Keratinocyte (primary cell): ENCODE measurements at regions not wholly inside any gene's neighbourhood (a gene's known extent, or its start where the extent isn't known, plus 50 kb on each side); places are given as distances from the start of the nearest gene placed in this dataset.

Source experiments
- DNase-seq: peaks from one replicate; pipeline ENCODE4 v3.0.0-alpha.2; 2011; ENCODE audit warnings: low read depth, missing footprints, low spot score
- FAIRE-seq: peaks from 2 replicates; lab custom pipeline; 2011; peaks lifted over from hg19 to GRCh38; lab: Jason Lieb, UNC
- H2AFZ ChIP-seq: 2 replicates; pipeline ENCODE4 v1.6.0; 2012; ENCODE audit warnings: low read length, control low read depth, inconsistent platforms; ENCODE audit not compliant: control insufficient read depth
- H3K27ac ChIP-seq: 2 replicates; pipeline ENCODE4 v1.5.1; 2011; ENCODE audit warnings: low read length; ENCODE audit not compliant: control insufficient read depth, insufficient read depth
- H3K27me3 ChIP-seq: 3 replicates; pipeline ENCODE4 v1.6.0; 2011; ENCODE audit warnings: low read length; ENCODE audit not compliant: control insufficient read depth, insufficient read depth; ENCODE audit errors: extremely low read depth
- H3K36me3 ChIP-seq, 2 experiments: 2 replicates in 1 of 2; 3 replicates in 1 of 2; pipeline ENCODE4 v1.5.1; 2011; ENCODE audit warnings: low read length in 2 of 2, mild to moderate bottlenecking in 1 of 2; ENCODE audit not compliant: control insufficient read depth in 2 of 2, insufficient read depth in 2 of 2; ENCODE audit errors: extremely low read depth in 1 of 2
- H3K4me1 ChIP-seq: 3 replicates; pipeline ENCODE4 v1.5.1; 2011; ENCODE audit warnings: low read length; ENCODE audit not compliant: control insufficient read depth, insufficient read depth; ENCODE audit errors: extremely low read depth
- H3K4me2 ChIP-seq: 3 replicates; pipeline ENCODE4 v1.6.0; 2011; ENCODE audit warnings: low read depth, low read length; ENCODE audit not compliant: control insufficient read depth, insufficient read depth; ENCODE audit errors: extremely low read depth
- H3K4me3 ChIP-seq, 3 experiments: fragments of 200-600 bp in 1 of 3; sonication (generic) in 1 of 3; 2 replicates in 2 of 3; 3 replicates in 1 of 3; pipeline ENCODE4 v1.5.1; 2011 to 2016; ENCODE audit warnings: low read length in 3 of 3, mild to moderate bottlenecking in 3 of 3, control low read depth in 2 of 3, inconsistent platforms in 1 of 3, low read depth in 1 of 3, mixed read lengths in 1 of 3, mixed run types in 1 of 3, moderate library complexity in 1 of 3; ENCODE audit not compliant: control insufficient read depth in 2 of 3, insufficient read depth in 2 of 3; ENCODE audit errors: extremely low read depth in 1 of 3
- H3K79me2 ChIP-seq: 2 replicates; pipeline ENCODE4 v1.6.0; 2012; ENCODE audit warnings: low read length; ENCODE audit not compliant: control insufficient read depth, insufficient read depth
- H3K9ac ChIP-seq: 3 replicates; pipeline ENCODE4 v1.6.0; 2011; ENCODE audit warnings: low read length; ENCODE audit not compliant: control insufficient read depth, insufficient read depth; ENCODE audit errors: extremely low read depth
- H3K9me1 ChIP-seq: 3 replicates; pipeline ENCODE4 v1.6.0; 2011; ENCODE audit warnings: low read length; ENCODE audit not compliant: control insufficient read depth, insufficient read depth; ENCODE audit errors: extremely low read depth
- H3K9me3 ChIP-seq: 2 replicates; pipeline ENCODE4 v1.5.1; 2012; ENCODE audit warnings: low read depth, low read length; ENCODE audit not compliant: control insufficient read depth
- H4K20me1 ChIP-seq: 3 replicates; pipeline ENCODE4 v1.6.0; 2011; ENCODE audit warnings: low read length; ENCODE audit not compliant: control insufficient read depth, insufficient read depth; ENCODE audit errors: extremely low read depth
- EZH2 ChIP-seq: IDR thresholded peaks from one replicate; pipeline ENCODE4 v1.6.1; 2012; ENCODE audit warnings: inconsistent platforms, mild to moderate bottlenecking, low read length, moderate library complexity
- dilution Hi-C: fragments of 300-500 bp; cut with MboI; formaldehyde crosslinking; loops from one replicate; pipeline ENCODE4 v1.7.0; 2020; ENCODE audit warnings: low sequenced_read_pairs; ENCODE audit not compliant: extremely low pct_ligation_motif_present
- TF ChIP-seq, protein P1 (sequence below), 3 experiments: IDR thresholded peaks in 1 of 3; conservative IDR thresholded peaks in 1 of 3; optimal IDR thresholded peaks in 1 of 3; 2 replicates in 2 of 3; 3 replicates in 1 of 3; pipeline versions ENCODE3 to v1.5.1; 2011; ENCODE audit warnings: low read length in 3 of 3, mild to moderate bottlenecking in 3 of 3, moderate library complexity in 2 of 3, control low read depth in 1 of 3, inconsistent platforms in 1 of 3; ENCODE audit not compliant: insufficient read depth in 2 of 3; ENCODE audit errors: extremely low read depth in 1 of 3

GRCh38 chr6:148082696-148083095 is 259.9 kb upstream of the SASH1 start:
- no peaks in the 10 kb centered on the region for H3K9me1 ChIP-seq
- no peaks in the 10 kb centered on the region for H3K27me3 ChIP-seq
- H3K9ac ChIP-seq, result no peak overlapping the region
- no peak for DNase-seq
- no peak overlapping the region for H2AFZ ChIP-seq
- no peaks in the 10 kb centered on the region for H3K4me1 ChIP-seq
- no peaks in the 10 kb centered on the region for H3K9me3 ChIP-seq
- no peak overlapping the region for H3K27ac ChIP-seq
- no peak for FAIRE-seq
- dilution Hi-C loops, result no loop called here
- TF ChIP-seq, protein P1, sequence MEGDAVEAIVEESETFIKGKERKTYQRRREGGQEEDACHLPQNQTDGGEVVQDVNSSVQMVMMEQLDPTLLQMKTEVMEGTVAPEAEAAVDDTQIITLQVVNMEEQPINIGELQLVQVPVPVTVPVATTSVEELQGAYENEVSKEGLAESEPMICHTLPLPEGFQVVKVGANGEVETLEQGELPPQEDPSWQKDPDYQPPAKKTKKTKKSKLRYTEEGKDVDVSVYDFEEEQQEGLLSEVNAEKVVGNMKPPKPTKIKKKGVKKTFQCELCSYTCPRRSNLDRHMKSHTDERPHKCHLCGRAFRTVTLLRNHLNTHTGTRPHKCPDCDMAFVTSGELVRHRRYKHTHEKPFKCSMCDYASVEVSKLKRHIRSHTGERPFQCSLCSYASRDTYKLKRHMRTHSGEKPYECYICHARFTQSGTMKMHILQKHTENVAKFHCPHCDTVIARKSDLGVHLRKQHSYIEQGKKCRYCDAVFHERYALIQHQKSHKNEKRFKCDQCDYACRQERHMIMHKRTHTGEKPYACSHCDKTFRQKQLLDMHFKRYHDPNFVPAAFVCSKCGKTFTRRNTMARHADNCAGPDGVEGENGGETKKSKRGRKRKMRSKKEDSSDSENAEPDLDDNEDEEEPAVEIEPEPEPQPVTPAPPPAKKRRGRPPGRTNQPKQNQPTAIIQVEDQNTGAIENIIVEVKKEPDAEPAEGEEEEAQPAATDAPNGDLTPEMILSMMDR (optimal IDR thresholded peaks at IDR 0.05 in 1 of 3, IDR thresholded peaks at IDR 0.05 in 1 of 3, conservative IDR thresholded peaks at IDR 0.05 in 1 of 3; ENCODE audit: extremely low read depth in 1 of 3, insufficient read depth in 2 of 3, low read length in 3 of 3), result no peak
- TF ChIP-seq EZH2, result no peak
- H3K4me2 ChIP-seq, result no peak overlapping the region
- no peak overlapping the region for H3K4me3 ChIP-seq
- no peaks in the 10 kb centered on the region for H4K20me1 ChIP-seq
- no peaks in the 10 kb centered on the region for H3K79me2 ChIP-seq
- no peaks in the 10 kb centered on the region for H3K36me3 ChIP-seq

DNA sequence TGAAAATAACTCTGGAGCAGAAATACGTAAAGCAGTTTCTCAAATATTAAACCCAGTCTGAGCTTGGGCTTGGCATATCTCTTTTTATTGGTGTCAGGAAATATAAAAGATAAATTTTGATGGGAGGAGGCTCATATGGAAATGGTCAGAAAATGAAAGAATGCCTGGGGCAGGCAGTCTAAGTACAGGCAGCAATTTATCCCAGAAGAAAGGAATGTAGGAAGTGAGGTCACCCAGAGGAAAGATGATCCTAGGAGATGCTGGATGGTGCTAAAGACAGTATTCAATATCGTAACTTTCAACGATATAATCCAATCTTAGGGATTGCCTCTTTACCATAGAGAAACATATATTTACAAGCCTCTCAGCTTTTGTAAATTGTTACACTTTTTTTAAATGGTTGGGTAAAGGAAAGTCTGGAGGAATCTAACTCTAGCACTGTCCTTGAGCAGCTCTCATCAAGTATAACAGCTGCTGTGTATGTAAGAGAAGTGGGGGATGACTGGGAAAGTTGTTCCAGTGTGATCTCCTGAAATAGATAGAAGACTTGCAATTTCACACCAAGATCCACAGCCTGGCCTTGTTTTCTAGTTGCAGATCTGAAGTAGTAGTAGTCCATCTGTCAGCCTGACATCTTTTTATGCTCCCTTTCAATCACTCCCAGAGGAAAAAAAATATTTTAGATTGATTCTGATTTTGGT is 256.9 kb upstream of the SASH1 start:
- Histone ChIP-seq H3K9me1 (no peaks in the 10 kb centered on the region), H3K79me2 (no peaks in the 10 kb centered on the region), H3K27ac (no peak overlapping the region), H3K4me3 (no peak overlapping the region), H3K27me3 (no peaks in the 10 kb centered on the region), H4K20me1 (no peaks in the 10 kb centered on the region), H3K4me1 (no peaks in the 10 kb centered on the region), H3K36me3 (no peaks in the 10 kb centered on the region), H2AFZ (no peak overlapping the region), H3K9ac (no peak overlapping the region), H3K9me3 (no peaks in the 10 kb centered on the region), H3K4me2 (no peak overlapping the region)
- no peak for TF ChIP-seq EZH2
- TF ChIP-seq, protein P1 (optimal IDR thresholded peaks at IDR 0.05 in 1 of 3, IDR thresholded peaks at IDR 0.05 in 1 of 3, conservative IDR thresholded peaks at IDR 0.05 in 1 of 3; ENCODE audit: extremely low read depth in 1 of 3, insufficient read depth in 2 of 3, low read length in 3 of 3), result no peak
- dilution Hi-C loops, result no loop called here
- no peak for DNase-seq
- FAIRE-seq, result no peak
